Endodermal cell (in vitro differentiated cells): ENCODE measurements at regions not wholly inside any gene's neighbourhood (a gene's known extent, or its start where the extent isn't known, plus 50 kb on each side); places are given as distances from the start of the nearest gene placed in this dataset.

Source experiments
- DNase-seq: peaks from one replicate; pipeline ENCODE4 v3.0.0-alpha.2; 2017
- H3K27ac ChIP-seq: 2 replicates; pipeline ENCODE4 v1.5.1; 2013; ENCODE audit warnings: mild to moderate bottlenecking, low read depth, low read length, moderate library complexity
- H3K27me3 ChIP-seq: 2 replicates; pipeline ENCODE4 v1.6.1; 2013; ENCODE audit warnings: mild to moderate bottlenecking, low read length, moderate library complexity; ENCODE audit not compliant: insufficient read depth, control insufficient read depth, poor library complexity, severe bottlenecking
- H3K36me3 ChIP-seq: 2 replicates; pipeline ENCODE4 v1.7.0; 2013; ENCODE audit warnings: mild to moderate bottlenecking, low read length, moderate library complexity; ENCODE audit not compliant: control insufficient read depth, insufficient read depth
- H3K4me1 ChIP-seq: one replicate; pipeline ENCODE4 v1.7.0; 2013; ENCODE audit warnings: low read length; ENCODE audit not compliant: control insufficient read depth, insufficient read depth
- H3K4me3 ChIP-seq: 2 replicates; pipeline ENCODE4 v1.5.1; 2013; ENCODE audit warnings: mild to moderate bottlenecking, low read length, moderate library complexity
- H3K9ac ChIP-seq: 2 replicates; pipeline ENCODE4 v1.6.1; 2013; ENCODE audit warnings: mild to moderate bottlenecking, low read length, moderate library complexity; ENCODE audit not compliant: poor library complexity, severe bottlenecking; ENCODE audit errors: extremely low read depth
- H3K9me3 ChIP-seq: 2 replicates; pipeline ENCODE4 v1.6.1; 2013; ENCODE audit warnings: mild to moderate bottlenecking, low read length, moderate library complexity; ENCODE audit not compliant: control insufficient read depth
- H3K27ac Mint-ChIP-seq: 2 replicates; pipeline ENCODE4 v1.8.0; 2020; ENCODE audit warnings: mixed read lengths
- H3K27me3 Mint-ChIP-seq: 2 replicates; pipeline ENCODE4 v1.8.0; 2021; ENCODE audit warnings: mild to moderate bottlenecking, mixed read lengths; ENCODE audit not compliant: insufficient read depth
- H3K36me3 Mint-ChIP-seq: 2 replicates; pipeline ENCODE4 v1.8.0; 2020; ENCODE audit warnings: low read depth, mixed read lengths
- H3K4me1 Mint-ChIP-seq: 2 replicates; pipeline ENCODE4 v1.8.0; 2020; ENCODE audit warnings: mixed read lengths
- H3K4me3 Mint-ChIP-seq: 2 replicates; pipeline ENCODE4 v1.8.0; 2020; ENCODE audit warnings: mild to moderate bottlenecking, moderate library complexity, mixed read lengths
- H3K9me3 Mint-ChIP-seq: 2 replicates; pipeline ENCODE4 v1.8.0; 2020; ENCODE audit warnings: mild to moderate bottlenecking, mixed read lengths
- CTCF ChIP-seq: fragments of 200-600 bp; sonication (generic); conservative IDR thresholded peaks from 2 replicates; pipeline ENCODE4 v1.5.0; 2021; ENCODE audit warnings: antibody characterized with exemption, mild to moderate bottlenecking
- WGBS, 2 experiments: methylation state at CpG; one replicate each; pipeline versions ENCODE4 v1.1.5 to v1.1.7; 2013; ENCODE audit warnings: missing lambda C conversion rate in 2 of 2, mixed read lengths in 1 of 2; ENCODE audit not compliant: insufficient coverage in 1 of 2, insufficient read length in 1 of 2; 5-methylcytosine and 5-hydroxymethylcytosine counted together

- Histone ChIP-seq H3K9me3 (no peaks in the 10 kb centered on the region), H3K9ac (no peak overlapping the region), H3K4me3 (peak overlapping the region; percentile 50), H3K4me1 (peaks cover 13% of the 10 kb centered on the region), H3K27me3 (no peaks in the 10 kb centered on the region), H3K36me3 (no peaks in the 10 kb centered on the region), H3K27ac (peak overlapping the region; percentile 48)
- Mint-ChIP-seq H3K9me3 (no peaks in the 10 kb centered on the region), H3K27ac (no peak overlapping the region), H3K27me3 (peaks cover 4% of the 10 kb centered on the region), H3K4me3 (peak overlapping the region; percentile 2), H3K4me1 (peaks cover 32% of the 10 kb centered on the region), H3K36me3 (no peaks in the 10 kb centered on the region)
- peak; percentile 85 for DNase-seq
- no peak for TF ChIP-seq CTCF
- WGBS, 2 experiments, result 5% methylated on average over 5 of the region's 5 CpGs; no CpG with 5 or more reads in 1 of the 2 experiments
These were observed 74.2 kb upstream of the CXADR start for GRCh38 chr21:17438635-17439034.

- no peaks in the 10 kb centered on the region for H3K9me3 ChIP-seq
- H3K4me1 ChIP-seq, result peaks cover 13% of the 10 kb centered on the region
- no peak for TF ChIP-seq CTCF
- no peaks in the 10 kb centered on the region for H3K27me3 ChIP-seq
- H3K27ac Mint-ChIP-seq, result no peak overlapping the region
- peaks cover 30% of the 10 kb centered on the region for H3K4me1 Mint-ChIP-seq
- H3K4me3 Mint-ChIP-seq, result no peak overlapping the region
- no peak for DNase-seq
- WGBS, 2 experiments, result 100% methylated on average over 1 to 2 of the region's 3 CpGs
- no peaks in the 10 kb centered on the region for H3K27me3 Mint-ChIP-seq
- H3K36me3 ChIP-seq, result no peaks in the 10 kb centered on the region
- H3K9ac ChIP-seq, result no peak overlapping the region
- H3K27ac ChIP-seq, result no peak overlapping the region
- H3K9me3 Mint-ChIP-seq, result no peaks in the 10 kb centered on the region
- H3K4me3 ChIP-seq, result no peak overlapping the region
- no peaks in the 10 kb centered on the region for H3K36me3 Mint-ChIP-seq
These were observed 71.9 kb upstream of the CXADR start for GRCh38 chr21:17440969-17441368.

GRCh38 chr21:17441370-17441769 lies 71.5 kb upstream of the CXADR start:
- Mint-ChIP-seq H3K4me1 (peaks cover 27% of the 10 kb centered on the region), H3K27ac (no peak overlapping the region)

More at GRCh38 chr21:17441370-17441769, 71.5 kb upstream of the CXADR start:
- H3K36me3 ChIP-seq, result no peaks in the 10 kb centered on the region
- no peak overlapping the region for H3K4me3 ChIP-seq
- no peak for TF ChIP-seq CTCF
- H3K4me1 ChIP-seq, result peaks cover 11% of the 10 kb centered on the region
- H3K9me3 ChIP-seq, result no peaks in the 10 kb centered on the region
- no peaks in the 10 kb centered on the region for H3K9me3 Mint-ChIP-seq
- no peaks in the 10 kb centered on the region for H3K36me3 Mint-ChIP-seq
- H3K27me3 Mint-ChIP-seq, result no peaks in the 10 kb centered on the region
- no peak overlapping the region for H3K27ac ChIP-seq
- DNase-seq, result no peak
- H3K27me3 ChIP-seq, result no peaks in the 10 kb centered on the region
- H3K9ac ChIP-seq, result no peak overlapping the region
- 70% methylated on average over 1 of the region's 1 CpG; no CpG with 5 or more reads in 1 of the 2 experiments for WGBS, 2 experiments
- H3K4me3 Mint-ChIP-seq, result no peak overlapping the region
